GM19467 (cell line): ENCODE measurements at regions not wholly inside any gene's neighbourhood (a gene's known extent, or its start where the extent isn't known, plus 50 kb on each side); places are given as distances from the start of the nearest gene placed in this dataset.

Experiments used
- ATAC-seq: cut with Tn5 transposase; IDR thresholded peaks from one replicate; pipeline ENCODE4 v1.9.1; 2021; ENCODE audit warnings: mild to moderate bottlenecking, moderate library complexity; ENCODE audit not compliant: unreplicated experiment

DNA sequence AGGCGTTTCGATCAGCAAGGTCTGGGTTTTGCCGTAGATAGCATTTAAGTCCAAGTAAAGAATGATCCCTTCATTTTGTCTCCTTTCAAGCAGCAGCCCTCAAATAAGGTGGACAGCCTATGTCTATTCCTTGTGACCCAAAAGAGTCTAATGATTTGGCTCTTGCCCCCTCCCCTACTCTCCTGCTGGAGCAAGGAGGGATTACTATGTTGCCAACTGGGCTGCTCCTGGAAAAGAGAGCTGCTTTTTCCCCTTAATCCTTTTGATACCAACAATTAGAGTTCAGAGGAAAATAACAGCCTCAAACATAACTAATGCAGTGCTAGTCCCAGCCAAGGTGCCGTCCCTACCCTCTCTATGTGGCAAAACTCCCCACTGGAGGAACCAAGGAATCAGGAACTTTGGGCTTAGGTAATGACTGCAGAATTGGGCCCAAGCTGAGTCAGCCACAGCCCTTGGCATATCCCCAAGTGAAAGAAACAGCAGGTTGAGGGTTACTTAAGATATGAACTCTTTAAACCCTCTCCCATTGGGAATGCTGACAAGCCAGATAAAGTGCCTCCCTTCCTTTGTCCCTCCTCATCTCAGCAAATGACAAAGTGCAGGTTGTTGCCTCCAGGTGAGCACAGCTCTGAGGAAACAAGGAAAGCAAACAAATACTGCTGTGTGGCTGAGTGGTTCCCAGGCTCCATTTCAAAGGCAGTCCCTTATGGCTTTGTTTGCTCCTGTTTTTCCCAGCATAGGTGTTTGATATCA is 643.7 kb downstream of the INHBA start:
- no peak for ATAC-seq

DNA sequence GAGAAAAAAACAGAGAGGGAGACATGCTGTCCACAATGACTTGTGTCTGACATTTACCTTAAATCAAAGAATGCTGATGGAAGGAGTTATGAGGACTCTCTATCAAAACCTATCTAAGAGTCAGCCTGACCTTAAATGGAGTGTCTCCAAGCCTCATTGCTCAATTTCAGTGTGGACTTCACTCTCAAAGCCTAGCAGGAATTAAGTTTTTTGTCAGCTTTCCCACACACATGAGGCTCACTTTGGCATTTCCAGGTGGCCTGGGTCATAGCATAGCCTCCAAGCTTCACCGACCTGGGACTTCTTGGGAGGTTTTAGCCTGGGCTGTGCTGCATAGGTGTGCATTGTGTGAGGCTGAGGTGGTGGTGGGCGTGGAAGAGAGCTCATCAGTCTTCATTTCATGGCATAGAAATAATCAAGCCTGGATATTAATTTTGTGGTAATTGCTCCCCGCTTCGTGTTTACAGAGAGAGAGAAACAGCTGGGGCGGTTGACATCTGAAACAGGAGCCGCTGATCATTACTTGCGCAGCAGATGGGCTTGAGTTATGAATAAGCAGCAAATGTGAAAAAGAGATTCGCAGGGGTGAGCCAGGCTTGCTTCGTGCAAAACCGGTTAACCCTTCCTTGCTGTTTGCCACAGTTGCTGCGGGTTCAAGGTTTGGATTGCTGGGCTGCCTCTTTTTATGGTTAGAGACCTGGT is 647.8 kb downstream of the INHBA start:
- ATAC-seq, result no peak

DNA sequence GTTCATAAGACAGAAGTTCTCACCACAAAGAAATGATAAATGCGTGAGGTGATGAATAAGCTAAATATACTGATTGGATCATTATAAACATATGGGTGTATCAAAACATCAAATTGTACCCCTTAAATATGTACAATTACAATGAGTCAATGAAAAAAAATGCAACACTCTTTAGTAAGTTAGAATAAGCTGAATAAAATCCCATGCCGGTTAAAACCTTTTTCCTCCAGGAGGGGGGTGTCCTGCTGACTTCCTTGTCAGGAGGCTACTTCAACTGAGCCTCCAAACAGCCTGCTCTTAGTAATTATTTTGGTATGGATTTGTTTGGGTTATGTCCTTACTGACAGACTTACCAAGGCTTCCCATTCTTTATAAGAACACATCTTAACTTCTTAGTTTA is 649.1 kb downstream of the INHBA start:
- no peak for ATAC-seq

- no peak for ATAC-seq
These were observed 650.2 kb downstream of the INHBA start for GRCh38 chr7:41052736-41053135.

- ATAC-seq, result no peak
These were observed 650.7 kb downstream of the INHBA start for GRCh38 chr7:41052201-41052600.

DNA sequence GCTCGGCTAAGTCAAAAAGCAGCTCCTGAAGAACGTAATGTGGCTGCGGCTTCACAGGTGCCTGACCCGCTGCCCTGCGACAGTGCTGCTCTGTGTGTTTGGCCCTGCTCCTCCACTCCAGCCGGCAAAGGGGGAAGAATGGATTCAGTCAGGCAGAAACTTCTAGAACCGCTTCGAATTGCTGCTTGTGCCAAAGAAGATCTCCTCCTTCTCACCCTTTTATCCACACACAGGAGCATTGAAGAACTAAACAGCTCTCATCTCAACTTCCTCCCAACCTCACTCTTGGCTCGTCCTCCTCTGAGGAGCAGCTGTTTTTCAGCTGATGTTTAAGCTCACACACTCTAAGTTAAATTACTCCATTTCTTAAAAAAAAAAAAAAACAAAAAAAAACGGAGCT is 651.4 kb downstream of the INHBA start:
- no peak for ATAC-seq

DNA sequence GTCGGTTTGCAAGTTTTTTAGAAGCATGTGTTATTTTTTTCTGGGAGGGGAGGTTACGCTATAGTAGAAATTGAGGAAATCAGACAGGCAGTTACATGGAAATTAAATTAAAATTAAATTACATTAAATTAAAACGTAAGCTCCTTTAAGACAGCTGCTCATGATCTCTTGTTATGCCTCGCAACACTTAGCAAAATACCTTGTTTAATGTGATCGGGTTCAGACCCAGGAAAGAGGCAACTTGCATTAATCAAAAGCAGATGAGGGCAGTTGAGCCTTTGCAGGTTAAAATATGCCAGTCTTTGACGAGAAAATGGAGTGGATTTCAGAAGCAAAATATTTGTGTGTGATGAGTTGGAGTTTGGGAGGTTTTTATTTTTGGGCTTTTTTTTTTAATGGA is 651.8 kb downstream of the INHBA start:
- no peak for ATAC-seq

DNA sequence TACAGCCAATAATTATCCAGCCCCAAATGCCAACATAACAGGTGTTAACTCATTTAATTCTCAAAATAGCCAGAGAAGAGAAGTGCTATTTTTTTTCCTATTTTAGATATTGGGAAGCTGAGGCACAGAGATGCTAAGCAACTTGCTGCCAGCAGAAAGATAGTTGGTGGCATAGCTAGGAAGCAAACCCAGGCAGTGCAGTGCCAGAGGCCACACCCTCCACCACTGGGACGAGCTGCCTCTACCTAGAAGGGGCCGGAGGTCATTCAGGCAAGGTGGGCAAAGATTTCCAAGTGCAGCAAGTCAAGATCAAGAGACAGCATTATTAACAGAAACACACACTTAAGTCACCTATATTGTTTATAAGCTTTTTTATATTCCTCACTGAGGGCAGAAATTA is 654.1 kb downstream of the INHBA start:
- no peak for ATAC-seq

GRCh38 chr7:41047789-41048191 is 655.1 kb downstream of the INHBA start:
- no peak for ATAC-seq

DNA sequence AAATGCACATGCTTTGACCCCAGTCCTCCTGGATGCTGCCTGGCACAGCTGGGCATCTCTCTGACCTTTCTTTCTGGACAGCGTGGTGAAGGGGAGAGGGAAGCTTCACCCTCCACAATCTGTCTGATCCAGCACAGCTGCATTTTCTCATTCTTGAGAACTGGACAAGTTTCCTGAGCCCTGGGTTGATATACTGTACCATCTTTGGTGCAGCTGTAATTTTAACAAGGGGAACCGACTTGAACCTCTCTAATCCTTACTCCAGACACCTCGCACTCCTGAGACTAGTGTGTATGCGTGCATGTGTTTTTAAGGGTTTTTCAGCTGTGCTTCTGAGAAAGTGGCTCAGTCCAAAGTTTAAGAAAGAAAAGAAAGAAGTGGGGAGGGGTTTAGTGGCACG is 655.7 kb downstream of the INHBA start:
- ATAC-seq, result no peak

DNA sequence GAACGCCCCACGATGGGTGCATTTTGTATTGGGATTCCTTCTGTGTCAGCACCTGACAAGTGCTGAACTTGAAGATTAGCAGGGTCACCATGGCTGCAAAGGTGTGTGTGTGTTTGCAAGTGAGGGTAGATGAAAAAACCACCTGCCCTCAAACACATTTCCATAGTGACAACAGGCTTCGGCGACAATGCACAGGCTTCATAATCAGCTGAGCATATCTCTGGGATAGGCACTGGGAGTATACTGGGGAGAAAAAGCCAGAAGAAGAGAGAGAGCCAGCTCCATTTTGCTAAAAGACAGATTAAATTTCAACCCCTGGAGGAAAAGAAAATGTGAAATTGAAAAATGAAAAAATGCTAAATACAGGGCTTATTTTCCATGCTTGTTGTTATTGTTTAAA is 656.1 kb downstream of the INHBA start:
- ATAC-seq, result no peak

DNA sequence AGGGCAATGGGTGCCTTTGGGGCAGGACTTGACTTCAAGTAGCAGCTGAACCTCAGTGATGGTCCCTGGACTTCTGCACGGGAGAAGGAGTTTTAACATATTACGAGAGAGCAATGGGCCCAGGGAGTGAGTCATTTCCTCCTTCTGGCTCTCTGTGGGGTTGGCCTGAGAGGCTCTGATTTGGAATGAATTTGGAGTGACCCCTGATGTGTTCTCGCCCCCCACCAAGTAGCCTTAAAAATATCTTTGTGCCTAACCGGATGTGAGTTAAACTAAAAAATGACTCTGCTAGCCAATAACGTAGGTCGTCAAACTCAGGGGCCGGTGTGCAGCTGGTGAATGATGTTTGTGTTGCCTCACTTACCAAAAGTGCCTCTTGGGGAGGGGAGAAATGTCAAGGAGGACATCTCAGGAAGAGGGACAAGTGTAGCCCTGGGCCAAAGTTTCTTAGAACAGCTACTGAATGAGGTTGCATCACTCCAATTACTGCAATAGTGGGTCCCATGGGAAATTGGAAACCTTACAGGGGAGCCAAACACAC is 656.6 kb downstream of the INHBA start:
- no peak for ATAC-seq

- no peak for ATAC-seq
These were observed 657.2 kb downstream of the INHBA start for GRCh38 chr7:41045556-41046123.

GRCh38 chr7:41039981-41040380 is 662.9 kb downstream of the INHBA start:
- no peak for ATAC-seq

GRCh38 chr7:41039386-41039953 is 663.4 kb downstream of the INHBA start:
- ATAC-seq, result no peak

DNA sequence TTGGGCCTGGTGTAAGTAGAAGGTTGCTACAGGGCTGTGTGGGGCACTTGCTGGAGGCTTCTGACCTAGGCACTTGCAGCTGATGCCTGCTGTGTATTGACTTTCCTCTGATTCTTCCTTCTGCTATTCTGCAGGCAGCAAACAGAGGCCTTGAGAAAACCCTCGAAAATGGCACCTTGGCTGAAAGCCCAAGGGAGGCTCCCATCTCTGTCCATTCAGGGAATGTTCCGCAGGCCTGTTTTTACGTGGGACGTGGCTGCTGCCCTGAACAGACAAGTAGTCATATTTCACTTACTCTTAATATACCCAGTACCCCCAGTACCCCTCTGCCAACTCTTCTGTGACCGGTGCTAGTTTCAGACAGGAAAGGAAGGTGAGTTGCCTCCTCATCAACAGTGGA is 664.7 kb downstream of the INHBA start:
- no peak for ATAC-seq

DNA sequence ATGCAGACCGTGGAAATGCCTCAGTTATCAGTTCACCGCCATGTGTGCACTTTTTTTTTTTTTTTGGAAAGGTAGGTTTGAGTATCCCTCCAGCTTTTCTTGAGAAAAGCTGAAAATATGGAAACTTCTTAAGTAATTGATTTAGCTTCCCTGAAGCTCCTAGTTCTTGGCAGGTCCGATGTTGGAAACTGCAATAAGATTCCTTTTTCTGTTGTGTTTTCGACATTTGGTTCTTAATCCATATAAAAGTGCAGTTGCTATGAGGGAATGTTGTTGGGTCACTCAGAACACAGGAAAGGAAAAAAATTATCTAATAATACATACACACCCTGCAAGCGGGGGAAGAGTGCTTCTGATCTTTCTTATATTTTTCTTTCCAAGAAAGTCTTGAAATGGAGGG is 665.2 kb downstream of the INHBA start:
- no peak for ATAC-seq

- ATAC-seq, result no peak
These were observed 667.1 kb downstream of the INHBA start for GRCh38 chr7:41035794-41036193.

- ATAC-seq, result no peak
These were observed 669.4 kb downstream of the INHBA start for GRCh38 chr7:41033500-41033899.

DNA sequence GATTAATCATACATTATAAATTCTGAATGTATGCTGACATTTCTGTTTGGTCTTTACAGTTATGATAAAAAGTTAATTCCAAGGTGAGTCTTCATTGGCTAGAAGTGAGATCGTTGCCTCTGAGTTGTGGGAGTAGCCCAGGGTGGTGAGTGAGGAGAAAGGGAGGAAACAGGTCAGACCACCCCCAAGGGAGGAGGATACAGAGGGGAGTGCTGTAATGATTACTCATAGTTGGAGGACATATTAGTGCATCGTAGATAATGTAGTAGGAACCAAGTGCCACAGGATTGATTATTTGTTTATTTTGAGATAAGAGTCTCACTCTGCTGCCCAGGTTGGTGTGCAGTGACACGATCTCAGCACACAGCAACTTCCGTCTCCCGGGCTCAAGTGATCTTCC is 672.2 kb downstream of the INHBA start:
- no peak for ATAC-seq

DNA sequence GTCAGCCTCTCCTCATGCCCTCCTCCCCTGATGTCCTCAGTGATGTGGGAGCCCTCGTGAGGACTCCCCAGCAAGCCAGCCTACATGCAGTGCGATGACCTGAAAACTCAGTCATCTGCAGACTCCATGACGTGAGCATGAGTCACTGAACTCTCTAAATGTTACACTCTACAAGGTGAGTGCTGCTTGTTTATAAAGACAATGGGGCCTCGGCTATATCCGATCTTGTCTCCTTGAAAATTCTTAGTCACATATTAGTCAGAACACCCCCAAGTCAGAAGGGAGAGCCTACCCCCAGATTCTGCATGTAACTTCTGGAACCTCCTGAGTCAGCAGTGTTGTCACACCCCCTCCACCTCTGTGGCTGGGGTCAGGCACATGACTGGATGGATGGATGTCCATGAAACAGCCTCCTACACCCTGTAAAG is 673.8 kb downstream of the INHBA start:
- no peak for ATAC-seq

DNA sequence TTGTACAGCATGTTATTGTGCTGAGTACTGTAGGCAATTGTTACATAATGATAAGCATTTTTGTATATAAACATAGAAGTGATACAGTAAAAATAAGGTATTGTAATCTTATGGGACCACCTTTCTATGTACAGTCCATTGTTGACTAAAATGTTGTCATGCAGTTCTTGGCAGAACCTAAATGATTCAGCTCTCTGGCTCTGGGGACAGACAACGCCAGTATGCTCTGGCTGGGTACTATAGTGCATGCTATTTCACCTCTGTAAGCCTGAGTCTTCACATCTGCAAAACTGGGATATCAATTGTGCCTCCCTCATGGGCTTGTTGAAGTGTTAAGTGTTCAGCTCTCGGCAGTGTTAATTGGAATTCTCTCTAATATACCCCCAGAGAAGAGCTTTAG is 674.3 kb downstream of the INHBA start:
- ATAC-seq, result no peak
